ENCODE measurements at regions not wholly inside any gene's neighbourhood (a gene's known extent, or its start where the extent isn't known, plus 50 kb on each side); places are given as distances from the start of the nearest gene placed in this dataset.

GRCh38 chr6:148223424-148223842 lies 119.2 kb upstream of the SASH1 start:
- DNase-seq (ENCODE audit: extremely low read depth, insufficient read length): no peak
- TF ChIP-seq CTCF (IDR thresholded peaks at IDR 0.05; ENCODE audit: insufficient read depth, low read length, poor library complexity, severe bottlenecking): no peak
- H3K36me3 ChIP-seq (ENCODE audit: control insufficient read depth, insufficient read depth, low read length): no peaks in the 10 kb centered on the region
- H3K27me3 ChIP-seq (replicated peaks; ENCODE audit: control insufficient read depth, insufficient read depth, low read length): no peaks in the 10 kb centered on the region
- no peak overlapping the region for H3K4me3 ChIP-seq (replicated peaks; ENCODE audit: low read depth, low read length)

- H3K27me3 ChIP-seq (replicated peaks; ENCODE audit: control insufficient read depth, insufficient read depth, low read length): no peaks in the 10 kb centered on the region
- no peak for TF ChIP-seq CTCF (IDR thresholded peaks at IDR 0.05; ENCODE audit: insufficient read depth, low read length, poor library complexity, severe bottlenecking)
- H3K4me3 ChIP-seq (replicated peaks; ENCODE audit: low read depth, low read length): no peak overlapping the region
- DNase-seq (ENCODE audit: extremely low read depth, insufficient read length): no peak
- no peaks in the 10 kb centered on the region for H3K36me3 ChIP-seq (ENCODE audit: control insufficient read depth, insufficient read depth, low read length)
These were observed 116.8 kb upstream of the SASH1 start for GRCh38 chr6:148225871-148226270.

GRCh38 chr6:148226284-148226683 lies 116.4 kb upstream of the SASH1 start:
- no peak overlapping the region for H3K4me3 ChIP-seq (replicated peaks; ENCODE audit: low read depth, low read length)
- no peak for TF ChIP-seq CTCF (IDR thresholded peaks at IDR 0.05; ENCODE audit: insufficient read depth, low read length, poor library complexity, severe bottlenecking)
- no peaks in the 10 kb centered on the region for H3K36me3 ChIP-seq (ENCODE audit: control insufficient read depth, insufficient read depth, low read length)
- no peaks in the 10 kb centered on the region for H3K27me3 ChIP-seq (replicated peaks; ENCODE audit: control insufficient read depth, insufficient read depth, low read length)
- no peak for DNase-seq (ENCODE audit: extremely low read depth, insufficient read length)

- Histone ChIP-seq H3K27me3 (replicated peaks; ENCODE audit: control insufficient read depth, insufficient read depth, low read length) (no peaks in the 10 kb centered on the region), H3K36me3 (ENCODE audit: control insufficient read depth, insufficient read depth, low read length) (no peaks in the 10 kb centered on the region), H3K4me3 (replicated peaks; ENCODE audit: low read depth, low read length) (no peak overlapping the region)
- no peak for DNase-seq (ENCODE audit: extremely low read depth, insufficient read length)
- TF ChIP-seq CTCF (IDR thresholded peaks at IDR 0.05; ENCODE audit: insufficient read depth, low read length, poor library complexity, severe bottlenecking): no peak
These were observed 111.1 kb upstream of the SASH1 start for GRCh38 chr6:148231572-148231971.

- no peak for TF ChIP-seq CTCF (IDR thresholded peaks at IDR 0.05; ENCODE audit: insufficient read depth, low read length, poor library complexity, severe bottlenecking)
- Histone ChIP-seq H3K27me3 (replicated peaks; ENCODE audit: control insufficient read depth, insufficient read depth, low read length) (no peaks in the 10 kb centered on the region), H3K4me3 (replicated peaks; ENCODE audit: low read depth, low read length) (no peak overlapping the region), H3K36me3 (ENCODE audit: control insufficient read depth, insufficient read depth, low read length) (no peaks in the 10 kb centered on the region)
- DNase-seq (ENCODE audit: extremely low read depth, insufficient read length): no peak
These were observed 107.2 kb upstream of the SASH1 start for GRCh38 chr6:148235446-148235845.

GRCh38 chr6:148238713-148239112 lies 103.9 kb upstream of the SASH1 start:
- H3K27me3 ChIP-seq (replicated peaks; ENCODE audit: control insufficient read depth, insufficient read depth, low read length): no peaks in the 10 kb centered on the region
- no peaks in the 10 kb centered on the region for H3K36me3 ChIP-seq (ENCODE audit: control insufficient read depth, insufficient read depth, low read length)
- H3K4me3 ChIP-seq (replicated peaks; ENCODE audit: low read depth, low read length): no peak overlapping the region
- no peak for TF ChIP-seq CTCF (IDR thresholded peaks at IDR 0.05; ENCODE audit: insufficient read depth, low read length, poor library complexity, severe bottlenecking)
- DNase-seq (ENCODE audit: extremely low read depth, insufficient read length): no peak

Data from GM06990 (cell line).